ENCODE measurements at regions not wholly inside any gene's neighbourhood (a gene's known extent, or its start where the extent isn't known, plus 50 kb on each side); places are given as distances from the start of the nearest gene placed in this dataset.

- BruUV-seq (replicated peaks) = no TSS peak
- no peaks in the 10 kb centered on the region for H3K36me3 Mint-ChIP-seq (ENCODE audit: insufficient read depth, unreplicated experiment)
- no peaks in the 10 kb centered on the region for H3K4me1 Mint-ChIP-seq (ENCODE audit: low read depth, unreplicated experiment)
- intact Hi-C loops (cut with micrococcal nuclease; ENCODE audit: unreplicated experiment) = no loop called here
- Histone ChIP-seq H3K4me3 (ENCODE audit: low read depth, low read length) (no peak overlapping the region), H3K27me3 (replicated peaks; ENCODE audit: control insufficient read depth, insufficient read depth, low read length) (no peaks in the 10 kb centered on the region), H3K4me1 (no peaks in the 10 kb centered on the region), H3K36me3 (ENCODE audit: control insufficient read depth, insufficient read depth, low read length) (no peaks in the 10 kb centered on the region), H3K9me3 (peaks cover 7% of the 10 kb centered on the region)
- H3K27me3 Mint-ChIP-seq (ENCODE audit: insufficient read depth, unreplicated experiment) = no peaks in the 10 kb centered on the region
- peaks cover 34% of the 10 kb centered on the region for H3K9me3 Mint-ChIP-seq (ENCODE audit: unreplicated experiment)
- POLR2A ChIA-PET = no interaction called here
- CTCF ChIA-PET = no interaction called here
- no peak overlapping the region for H3K27ac Mint-ChIP-seq (ENCODE audit: unreplicated experiment)
- no peak for DNase-seq
- no peak overlapping the region for H3K4me3 Mint-ChIP-seq (ENCODE audit: unreplicated experiment)
- TF ChIP-seq CTCF (IDR thresholded peaks at IDR 0.05; ENCODE audit: insufficient read depth in 1 of 2, low read depth in 1 of 2, low read length in 1 of 2, severe bottlenecking in 1 of 2, unreplicated experiment in 1 of 2) = no peak
Measured at GRCh38 chr19:57068311-57068710, 51.5 kb upstream of the USP29 start.

- H3K4me3 Mint-ChIP-seq (ENCODE audit: unreplicated experiment) = no peak overlapping the region
- H3K9me3 Mint-ChIP-seq (ENCODE audit: unreplicated experiment) = peaks cover 31% of the 10 kb centered on the region
- no peaks in the 10 kb centered on the region for H3K36me3 Mint-ChIP-seq (ENCODE audit: insufficient read depth, unreplicated experiment)
- no peaks in the 10 kb centered on the region for H3K27me3 ChIP-seq (replicated peaks; ENCODE audit: control insufficient read depth, insufficient read depth, low read length)
- no peaks in the 10 kb centered on the region for H3K36me3 ChIP-seq (ENCODE audit: control insufficient read depth, insufficient read depth, low read length)
- intact Hi-C loops (cut with micrococcal nuclease; ENCODE audit: unreplicated experiment) = no loop called here
- no peak overlapping the region for H3K4me3 ChIP-seq (ENCODE audit: low read depth, low read length)
- no TSS peak for BruUV-seq (replicated peaks)
- no peak for DNase-seq
- no peaks in the 10 kb centered on the region for H3K27me3 Mint-ChIP-seq (ENCODE audit: insufficient read depth, unreplicated experiment)
- no peak overlapping the region for H3K27ac Mint-ChIP-seq (ENCODE audit: unreplicated experiment)
- H3K4me1 Mint-ChIP-seq (ENCODE audit: low read depth, unreplicated experiment) = no peaks in the 10 kb centered on the region
- H3K4me1 ChIP-seq = no peaks in the 10 kb centered on the region
- ChIA-PET CTCF (no interaction called here), POLR2A (no interaction called here)
- peaks cover 7% of the 10 kb centered on the region for H3K9me3 ChIP-seq
- peak in 1 of 2 experiments; percentile 34 for TF ChIP-seq CTCF (IDR thresholded peaks at IDR 0.05; ENCODE audit: insufficient read depth in 1 of 2, low read depth in 1 of 2, low read length in 1 of 2, severe bottlenecking in 1 of 2, unreplicated experiment in 1 of 2)
Measured at GRCh38 chr19:57068921-57069697, 50.7 kb upstream of the USP29 start.
